Astrocyte of the cerebellum (primary cell): ENCODE measurements at regions not wholly inside any gene's neighbourhood (a gene's known extent, or its start where the extent isn't known, plus 50 kb on each side); places are given as distances from the start of the nearest gene placed in this dataset.
"Not testable (repeated sequence)": the region's sequence is repeated elsewhere in the genome, so short reads cannot be mapped to it uniquely, and the experiment has no call there.

Source experiments
- DNase-seq: peaks from one replicate; pipeline ENCODE4 v3.0.0-alpha.2; 2011; ENCODE audit warnings: low read depth
- H3K4me3 ChIP-seq: 2 replicates; pipeline ENCODE4 v1.5.1; 2011; ENCODE audit warnings: mild to moderate bottlenecking, low read depth, low read length, moderate library complexity
- in situ Hi-C: cut with HindIII; loops from 2 replicates; pipeline ENCODE4 v1.10.0; 2017; ENCODE audit warnings: low sequenced_read_pairs
- TF ChIP-seq, protein P1 (sequence below): IDR thresholded peaks from 2 replicates; pipeline ENCODE4 v1.5.1; 2012; ENCODE audit warnings: low read length, low read depth, moderate library complexity, mild to moderate bottlenecking; ENCODE audit errors: missing control alignments

DNA sequence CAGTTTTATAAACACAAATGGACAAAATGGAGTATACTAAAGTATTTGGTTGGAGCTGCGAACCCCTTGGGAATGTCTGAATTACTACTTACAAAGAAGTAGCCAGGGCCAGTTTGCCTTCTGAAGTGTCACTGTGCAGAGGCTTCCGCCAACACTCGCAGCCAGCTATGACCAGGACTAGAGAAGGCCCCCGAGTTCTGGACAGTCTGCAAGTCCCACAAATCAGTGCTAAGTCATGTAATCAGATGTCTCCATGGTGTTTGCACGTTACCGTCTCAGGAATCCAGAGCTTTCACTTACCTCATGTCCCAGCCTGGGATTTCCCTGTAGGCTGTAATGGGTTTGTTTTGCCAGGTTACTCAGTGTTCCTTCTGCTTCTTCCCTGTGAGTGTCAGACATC lies 106.6 kb upstream of the SPAG17 start:
- TF ChIP-seq, protein P1, sequence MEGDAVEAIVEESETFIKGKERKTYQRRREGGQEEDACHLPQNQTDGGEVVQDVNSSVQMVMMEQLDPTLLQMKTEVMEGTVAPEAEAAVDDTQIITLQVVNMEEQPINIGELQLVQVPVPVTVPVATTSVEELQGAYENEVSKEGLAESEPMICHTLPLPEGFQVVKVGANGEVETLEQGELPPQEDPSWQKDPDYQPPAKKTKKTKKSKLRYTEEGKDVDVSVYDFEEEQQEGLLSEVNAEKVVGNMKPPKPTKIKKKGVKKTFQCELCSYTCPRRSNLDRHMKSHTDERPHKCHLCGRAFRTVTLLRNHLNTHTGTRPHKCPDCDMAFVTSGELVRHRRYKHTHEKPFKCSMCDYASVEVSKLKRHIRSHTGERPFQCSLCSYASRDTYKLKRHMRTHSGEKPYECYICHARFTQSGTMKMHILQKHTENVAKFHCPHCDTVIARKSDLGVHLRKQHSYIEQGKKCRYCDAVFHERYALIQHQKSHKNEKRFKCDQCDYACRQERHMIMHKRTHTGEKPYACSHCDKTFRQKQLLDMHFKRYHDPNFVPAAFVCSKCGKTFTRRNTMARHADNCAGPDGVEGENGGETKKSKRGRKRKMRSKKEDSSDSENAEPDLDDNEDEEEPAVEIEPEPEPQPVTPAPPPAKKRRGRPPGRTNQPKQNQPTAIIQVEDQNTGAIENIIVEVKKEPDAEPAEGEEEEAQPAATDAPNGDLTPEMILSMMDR: no peak
- in situ Hi-C loops: no loop called here
- H3K4me3 ChIP-seq: no peak overlapping the region
- DNase-seq: no peak

DNA sequence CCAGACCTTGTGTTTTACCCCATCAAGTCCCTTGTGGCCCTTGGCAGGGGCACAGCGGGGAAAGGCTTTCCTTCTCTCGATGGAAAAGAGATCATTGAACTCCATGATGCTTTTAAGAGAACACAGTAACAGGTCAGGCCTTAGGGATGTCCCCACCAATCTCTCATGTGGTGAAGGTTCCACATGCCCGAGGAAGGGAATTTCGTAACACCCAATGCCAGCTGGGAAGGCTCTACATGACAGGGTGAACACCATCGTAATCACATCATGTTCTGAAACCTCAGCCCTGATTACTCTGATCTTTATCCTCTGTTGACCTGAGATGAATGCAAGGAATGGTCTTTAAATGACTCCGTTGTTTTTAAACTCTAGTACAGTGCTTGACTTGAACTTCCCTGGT lies 105.5 kb upstream of the SPAG17 start:
- no peak overlapping the region for H3K4me3 ChIP-seq
- TF ChIP-seq, protein P1: no peak
- in situ Hi-C loops: no loop called here
- DNase-seq: no peak

DNA sequence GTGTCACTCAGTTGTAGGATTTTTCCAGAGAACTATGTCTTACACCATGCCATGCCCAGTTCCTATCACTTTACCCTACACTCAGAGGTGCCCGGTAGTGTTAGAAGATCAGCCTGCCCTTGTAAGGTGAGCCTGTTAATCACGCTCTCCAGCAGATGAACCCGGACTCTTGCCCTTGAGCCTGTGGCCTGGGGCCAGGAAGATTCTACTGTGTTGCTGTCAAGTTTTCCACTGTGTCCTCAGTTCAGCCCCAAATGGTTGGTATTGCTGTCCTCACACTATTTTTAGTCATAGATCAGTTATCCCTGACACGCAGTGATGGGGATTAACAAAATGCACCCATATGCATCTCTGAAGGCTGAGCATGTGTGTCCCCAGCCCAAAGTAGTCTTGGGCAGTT lies 105.0 kb upstream of the SPAG17 start:
- DNase-seq: no peak
- TF ChIP-seq, protein P1: no peak
- no peak overlapping the region for H3K4me3 ChIP-seq
- in situ Hi-C loops: no loop called here

DNA sequence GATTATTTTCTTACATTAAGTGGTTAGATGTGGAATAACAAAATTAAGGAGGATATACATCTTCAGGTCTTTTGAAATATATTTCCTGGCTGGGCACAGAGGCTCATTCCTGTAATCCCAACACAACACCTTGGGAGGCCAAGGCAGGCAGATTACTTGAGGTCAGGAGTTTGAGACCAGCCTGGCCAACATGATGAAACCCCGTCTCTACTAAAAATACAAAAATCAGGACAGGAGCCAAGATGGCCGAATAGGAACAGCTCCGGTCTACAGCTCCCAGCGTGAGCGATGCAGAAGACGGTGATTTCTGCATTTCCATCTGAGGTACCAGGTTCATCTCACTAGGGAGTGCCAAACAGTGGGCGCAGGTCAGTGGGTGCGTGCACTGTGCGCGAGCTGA lies 95.6 kb upstream of the SPAG17 start:
- in situ Hi-C loops, H3K4me3 ChIP-seq, DNase-seq: not testable (repeated sequence)

DNA sequence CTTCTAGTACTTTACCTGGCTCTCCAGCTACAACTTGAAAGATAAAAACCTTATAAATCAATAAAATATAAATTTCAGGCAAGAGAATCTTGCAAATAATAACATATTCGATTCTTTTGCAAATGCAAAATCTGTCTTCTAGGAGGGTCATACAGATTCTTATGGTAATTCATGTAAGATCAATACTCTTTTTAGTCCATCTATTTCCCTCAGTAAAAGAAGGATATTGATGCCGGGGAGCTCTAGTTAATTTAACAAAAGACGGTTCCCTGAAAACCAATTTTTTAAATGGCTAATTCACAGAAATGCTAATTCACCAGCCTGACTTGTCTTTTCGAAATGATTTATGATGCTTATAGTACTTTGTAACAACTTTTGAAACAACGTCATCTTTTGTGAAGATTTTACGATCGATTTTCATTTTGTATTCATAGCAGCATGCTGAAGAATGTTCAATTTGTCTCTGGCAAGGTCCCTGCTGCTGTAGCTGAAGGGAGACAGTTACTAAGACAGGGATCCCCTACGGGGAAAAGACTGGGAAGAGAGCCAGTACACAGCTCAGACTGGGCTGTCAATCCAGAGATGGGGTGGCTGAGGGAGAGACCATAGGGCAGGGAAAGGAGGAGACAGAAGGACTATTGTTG lies 90.6 kb upstream of the SPAG17 start:
- in situ Hi-C loops: no loop called here
- DNase-seq: no peak

DNA sequence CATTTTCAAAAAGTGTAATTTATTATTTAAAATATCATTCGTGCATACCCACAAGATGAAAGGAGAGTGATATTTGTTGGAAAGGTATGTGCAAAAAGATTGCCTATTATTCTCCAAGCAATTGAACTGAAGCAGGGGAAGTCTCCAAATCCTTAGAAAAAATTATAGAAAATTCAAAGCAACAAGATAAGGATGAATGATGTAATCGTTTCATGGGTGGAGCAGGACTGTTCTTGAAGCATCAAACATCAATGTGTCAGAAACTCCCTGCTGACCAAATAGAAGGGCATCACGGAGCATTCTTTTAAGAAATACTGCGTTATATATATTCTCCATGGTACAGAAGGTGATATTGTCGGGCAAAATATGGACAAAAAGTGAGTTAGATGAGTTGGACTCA lies 87.9 kb upstream of the SPAG17 start:
- TF ChIP-seq, protein P1: no peak
- no peak overlapping the region for H3K4me3 ChIP-seq
- in situ Hi-C loops: no loop called here
- no peak for DNase-seq

More for the DNA sequence above, 90.6 kb upstream of the SPAG17 start:
- H3K4me3 ChIP-seq: no peak overlapping the region
- TF ChIP-seq, protein P1: no peak

DNA sequence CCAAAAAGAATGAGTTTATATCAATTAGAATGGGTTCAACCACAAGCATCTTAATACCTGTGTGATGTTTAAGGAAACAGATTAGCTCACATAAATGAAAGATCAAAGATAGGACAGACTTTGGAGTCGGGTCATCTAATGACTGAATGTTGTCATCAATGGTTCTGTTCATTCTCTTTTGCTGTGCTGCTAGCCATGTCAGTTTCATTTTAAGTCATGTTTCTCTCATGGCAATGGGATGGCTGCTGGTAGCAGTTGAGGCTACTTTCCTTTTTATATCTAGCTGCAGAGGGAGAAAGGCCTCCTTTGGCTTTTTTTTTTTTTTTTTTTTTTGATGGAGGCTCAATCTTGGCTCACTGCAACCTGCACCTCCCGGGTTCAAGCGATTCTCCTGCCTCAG lies 86.9 kb upstream of the SPAG17 start:
- DNase-seq: no peak
- H3K4me3 ChIP-seq: no peak overlapping the region
- TF ChIP-seq, protein P1: no peak
- in situ Hi-C loops: no loop called here
